ENCODE measurements at regions not wholly inside any gene's neighbourhood (a gene's known extent, or its start where the extent isn't known, plus 50 kb on each side); places are given as distances from the start of the nearest gene placed in this dataset.
A peak's percentile ranks its signal among the peaks of the same experiment; 100 is the strongest.
"Not testable (repeated sequence)": the region's sequence is repeated elsewhere in the genome, so short reads cannot be mapped to it uniquely, and the experiment has no call there.

DNA sequence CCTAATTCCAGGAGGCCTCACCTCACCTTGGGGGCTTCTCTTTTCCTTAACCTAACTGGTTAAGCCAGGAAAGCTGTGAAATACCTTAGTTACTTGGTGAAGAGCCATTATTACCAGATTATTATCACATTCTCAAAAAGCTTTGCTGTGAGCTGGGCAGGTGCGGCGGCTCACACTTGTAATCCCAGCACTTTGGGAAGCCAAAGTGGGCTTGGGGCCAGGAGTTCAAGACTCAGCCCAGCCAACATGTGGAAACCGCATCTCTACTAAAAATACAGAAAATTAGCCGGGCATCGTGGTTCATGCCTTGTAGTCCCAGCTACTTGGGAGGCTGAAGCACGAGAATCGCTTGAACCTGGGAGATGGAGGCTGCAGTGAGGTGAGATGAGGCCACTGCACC, 102.4 kb upstream of the KLF6 start:
- DNase-seq (ENCODE audit: low spot score): peak; percentile 25

DNA sequence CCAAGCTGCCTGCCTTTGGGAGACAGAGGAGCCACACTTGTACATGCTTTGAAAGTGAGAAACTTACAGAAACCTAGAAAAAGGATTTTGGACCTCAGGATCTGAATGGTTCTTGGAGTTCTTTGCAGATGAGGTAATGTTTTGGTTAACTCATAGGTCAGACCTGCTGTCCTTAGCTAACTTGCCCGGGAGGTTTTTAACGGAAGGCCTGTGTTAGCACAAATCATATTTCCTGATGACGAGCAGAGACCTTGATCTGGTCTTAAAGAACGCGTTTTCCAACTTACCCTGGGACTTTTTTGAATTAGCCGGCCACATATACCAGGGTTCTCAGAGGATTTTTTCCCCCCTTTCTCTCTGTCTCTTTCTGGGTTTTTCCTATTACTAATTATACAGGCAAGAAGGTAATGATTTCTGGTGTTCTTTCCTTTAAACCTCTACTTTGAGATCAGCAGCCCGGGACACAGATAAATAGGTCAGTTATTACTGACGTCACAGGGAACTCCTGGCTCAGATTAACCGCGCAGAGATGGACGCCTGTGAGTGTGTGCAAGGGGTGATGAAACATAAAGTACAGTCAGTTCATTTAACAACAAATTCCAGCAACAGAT, 101.7 kb upstream of the KLF6 start:
- DNase-seq (ENCODE audit: low spot score): peak; percentile 87

DNA sequence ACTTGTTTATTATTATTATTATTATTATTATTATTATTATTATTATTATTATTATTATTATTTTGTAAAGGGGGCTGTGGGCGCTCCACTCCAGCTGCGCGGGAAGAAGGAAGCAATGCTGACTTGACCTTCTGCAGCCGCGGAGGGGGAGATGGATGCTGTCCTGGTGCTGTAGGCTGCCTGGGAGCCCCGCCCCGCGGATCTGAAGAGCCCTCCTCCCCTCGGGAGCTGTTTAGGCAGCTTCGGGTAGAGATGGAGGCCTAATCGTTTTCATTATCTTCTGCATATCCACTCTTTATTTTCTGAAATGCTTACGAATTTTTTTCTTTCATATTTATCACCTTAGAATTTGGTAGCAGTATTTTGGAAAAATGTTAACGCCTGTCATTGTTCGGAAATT, 101.2 kb upstream of the KLF6 start:
- DNase-seq (ENCODE audit: low spot score): peak; percentile 67

DNA sequence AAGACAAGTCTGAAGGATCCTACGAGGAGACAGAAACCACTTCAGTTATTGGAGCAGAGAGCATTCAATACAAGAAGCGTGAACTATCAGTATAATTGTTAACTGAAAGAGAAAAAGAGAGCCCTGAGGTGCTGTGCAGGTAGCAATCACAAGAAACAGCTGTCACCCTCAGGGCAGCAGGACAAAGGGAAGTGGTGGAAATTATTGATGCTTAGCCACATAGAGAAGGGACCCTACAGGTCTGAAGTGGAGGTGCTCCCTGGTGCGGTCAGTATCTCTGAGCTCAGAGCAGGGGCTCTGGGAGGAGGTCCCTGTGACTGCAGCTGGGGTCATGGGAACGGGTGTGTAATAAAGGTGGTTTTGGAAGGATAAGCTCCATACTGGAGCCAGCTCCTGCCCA, 97.8 kb upstream of the KLF6 start:
- DNase-seq (ENCODE audit: low spot score): no peak

DNA sequence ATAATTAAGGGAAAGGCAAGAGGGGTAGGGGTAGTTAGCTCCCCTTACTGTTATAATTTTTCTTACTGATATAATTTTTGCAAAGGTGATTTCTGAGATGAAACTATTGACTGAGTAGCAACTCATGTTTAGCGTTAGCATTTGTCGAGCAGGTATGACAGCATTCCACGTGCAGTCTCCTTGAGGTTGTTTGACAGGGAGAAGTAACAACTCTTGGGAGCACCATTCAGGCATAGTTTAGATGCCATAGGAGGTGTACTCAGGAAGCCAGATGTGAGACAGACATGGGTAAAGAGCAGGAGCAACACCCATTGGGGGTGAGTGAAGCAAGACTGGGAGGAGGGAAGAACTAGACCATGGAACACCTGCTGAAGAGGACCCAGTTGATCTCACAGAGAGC, 96.6 kb upstream of the KLF6 start:
- peak; percentile 49 for DNase-seq (ENCODE audit: low spot score)

DNA sequence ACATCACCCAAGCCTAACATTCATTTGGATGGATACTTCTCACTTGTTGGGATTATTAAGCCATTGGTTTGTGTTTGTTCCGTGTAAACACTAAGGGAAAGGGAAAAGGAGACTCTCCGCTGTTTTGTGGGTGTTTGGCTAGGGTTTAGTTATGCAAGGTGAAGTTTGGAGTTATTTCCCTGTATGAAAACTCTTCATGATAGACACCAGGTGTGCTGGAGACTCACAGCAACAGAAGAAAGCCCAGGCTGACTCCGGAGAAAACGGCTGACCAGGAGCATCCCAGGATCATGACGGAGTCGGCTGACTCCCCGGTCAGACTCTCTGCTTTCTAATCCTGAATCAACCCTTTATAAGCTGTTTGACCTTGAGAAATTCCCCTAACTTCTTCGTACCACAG, 94.1 kb upstream of the KLF6 start:
- no peak for DNase-seq (ENCODE audit: low spot score)

DNA sequence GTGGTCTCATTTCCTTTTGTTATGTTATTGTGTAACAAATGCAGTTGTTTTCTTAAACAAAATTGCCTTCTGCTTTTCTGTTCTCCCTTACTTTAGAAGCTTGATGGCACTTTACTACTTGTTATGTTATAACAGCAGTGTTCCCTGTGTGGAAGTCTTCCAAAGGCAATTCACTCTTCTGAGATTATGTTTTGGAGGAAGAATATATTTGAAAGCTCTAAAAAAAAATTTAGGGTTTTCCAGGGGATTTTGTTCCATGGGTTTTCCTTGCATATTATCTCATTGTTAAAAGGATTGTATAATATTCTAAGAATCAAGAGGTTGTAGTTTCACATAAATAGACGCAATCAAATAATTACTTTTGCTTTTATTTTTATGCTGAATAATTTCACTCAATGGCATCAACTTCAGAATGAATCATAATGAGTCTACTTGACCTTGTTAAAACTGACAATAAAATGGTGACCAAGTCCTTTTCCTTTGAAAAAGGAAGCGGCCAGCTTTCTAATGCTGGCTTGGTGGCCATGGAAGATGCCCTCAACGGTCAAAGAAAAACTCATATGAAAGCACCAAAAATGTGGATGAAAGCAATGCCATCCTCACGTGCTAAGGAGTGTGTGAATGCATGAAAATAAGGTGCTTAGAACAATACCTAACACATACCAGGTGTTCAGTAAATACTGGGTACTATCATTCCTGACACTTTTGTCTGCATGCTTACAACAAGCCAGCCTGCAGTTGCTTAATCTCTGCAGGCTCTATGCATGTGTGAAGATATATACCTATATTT, 92.4 kb upstream of the KLF6 start:
- DNase-seq (ENCODE audit: low spot score): no peak

DNA sequence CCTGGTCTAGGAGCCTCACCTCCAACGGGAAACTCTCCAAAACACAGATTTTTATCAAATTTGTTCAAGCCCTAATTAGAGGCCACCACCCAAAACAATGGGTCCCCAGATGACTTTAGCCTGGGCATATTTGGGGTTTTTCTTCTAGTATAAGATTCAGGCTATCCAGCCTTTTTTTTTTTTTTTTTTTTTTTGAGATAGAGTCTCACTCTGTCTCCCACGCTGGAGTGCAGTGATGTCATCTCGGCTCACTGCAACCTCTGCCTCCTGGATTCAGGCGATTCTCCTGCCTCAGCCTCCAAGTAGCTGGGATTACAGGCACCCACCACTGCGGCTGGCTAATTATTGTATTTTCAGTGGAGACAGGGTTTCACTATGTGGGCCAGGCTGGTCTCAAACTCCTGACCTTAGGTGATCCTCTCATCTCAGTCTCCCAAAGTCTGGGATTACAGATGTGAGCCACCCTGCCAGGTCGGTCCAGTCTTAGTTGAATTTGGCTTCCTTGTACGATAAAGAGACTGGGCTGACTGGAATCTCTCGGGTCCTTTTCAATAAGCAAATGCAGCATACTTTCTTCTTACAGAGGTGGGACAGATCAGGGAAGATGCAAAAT, 91.4 kb upstream of the KLF6 start:
- no peak for DNase-seq (ENCODE audit: low spot score)

DNA sequence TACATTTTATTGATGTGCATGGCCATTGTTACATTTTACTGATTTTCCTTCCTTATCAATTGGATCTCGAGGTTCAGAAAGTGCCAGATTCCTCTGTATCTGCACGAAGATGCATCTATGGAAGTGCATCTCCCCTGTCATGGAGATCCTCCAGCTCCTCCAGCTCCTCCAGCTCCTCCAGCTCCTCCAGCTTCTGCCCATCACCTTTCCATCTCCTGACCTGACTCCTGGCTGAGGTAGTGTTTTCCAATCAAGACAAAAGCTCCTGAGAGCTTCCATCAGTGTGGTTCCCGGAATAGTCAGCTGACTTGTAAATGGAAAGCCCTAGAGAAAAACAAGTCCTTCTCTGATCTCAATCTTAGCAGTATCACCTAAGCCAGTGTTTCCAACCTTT, 90.8 kb upstream of the KLF6 start:
- DNase-seq (ENCODE audit: low spot score): no peak

DNA sequence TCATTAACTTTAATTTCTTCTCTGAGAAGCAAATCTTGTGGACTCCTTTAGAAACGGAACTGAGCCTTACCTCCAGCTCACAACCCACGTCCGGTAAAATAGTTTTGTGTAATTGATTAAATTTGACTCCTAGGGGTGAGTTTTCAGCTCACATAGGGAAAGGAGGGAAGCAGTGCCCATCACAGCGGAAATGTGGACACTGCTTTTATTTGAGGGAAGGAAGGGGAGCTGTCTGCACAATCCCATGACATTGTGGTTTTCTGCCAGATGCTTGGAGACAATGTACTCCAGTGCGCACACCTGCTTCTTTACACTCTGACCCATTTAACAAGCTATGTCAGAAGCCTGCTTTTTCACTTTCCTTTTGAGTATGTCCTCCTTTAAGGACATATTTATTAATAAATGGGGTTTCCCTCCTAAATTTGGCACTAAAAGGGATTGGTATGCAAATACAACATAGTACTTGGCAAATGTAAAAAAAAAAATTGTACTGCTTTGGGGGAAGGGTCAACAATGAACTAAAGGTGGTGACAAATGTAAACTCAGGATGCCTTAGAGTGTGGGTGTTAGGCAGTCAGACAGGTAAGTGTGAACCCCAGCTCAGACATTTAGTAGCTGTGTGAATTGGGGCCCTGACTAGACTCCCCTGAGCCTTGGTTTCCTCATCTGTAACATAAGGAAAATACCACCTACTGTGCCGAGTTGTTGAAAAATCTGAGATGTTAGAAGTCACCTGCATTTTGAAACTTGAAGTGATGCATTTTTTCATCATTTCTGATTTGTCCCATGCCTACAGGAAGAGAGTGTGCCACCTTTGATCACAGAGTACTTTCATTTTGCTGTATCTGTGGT, 90.2 kb upstream of the KLF6 start:
- DNase-seq (ENCODE audit: low spot score): no peak

DNA sequence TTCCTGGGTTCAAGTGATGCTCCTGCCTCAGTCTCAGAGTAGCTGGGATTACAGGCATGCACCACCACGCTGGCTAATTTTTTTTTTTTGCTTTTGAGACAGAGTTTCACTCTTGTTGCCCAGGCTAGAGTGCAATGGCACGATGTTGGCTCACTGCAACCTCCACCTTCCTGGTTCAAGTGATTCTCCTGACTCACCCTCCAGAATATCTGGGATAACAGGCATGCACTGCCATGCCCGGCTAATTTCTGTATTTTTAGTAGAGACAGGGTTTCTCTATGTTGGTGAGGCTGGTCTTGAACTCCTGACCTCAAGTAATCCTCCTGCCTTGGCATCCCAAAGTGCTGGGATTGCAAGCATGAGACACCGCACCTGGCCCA, 89.6 kb upstream of the KLF6 start:
- DNase-seq (ENCODE audit: low spot score): not testable (repeated sequence)

DNA sequence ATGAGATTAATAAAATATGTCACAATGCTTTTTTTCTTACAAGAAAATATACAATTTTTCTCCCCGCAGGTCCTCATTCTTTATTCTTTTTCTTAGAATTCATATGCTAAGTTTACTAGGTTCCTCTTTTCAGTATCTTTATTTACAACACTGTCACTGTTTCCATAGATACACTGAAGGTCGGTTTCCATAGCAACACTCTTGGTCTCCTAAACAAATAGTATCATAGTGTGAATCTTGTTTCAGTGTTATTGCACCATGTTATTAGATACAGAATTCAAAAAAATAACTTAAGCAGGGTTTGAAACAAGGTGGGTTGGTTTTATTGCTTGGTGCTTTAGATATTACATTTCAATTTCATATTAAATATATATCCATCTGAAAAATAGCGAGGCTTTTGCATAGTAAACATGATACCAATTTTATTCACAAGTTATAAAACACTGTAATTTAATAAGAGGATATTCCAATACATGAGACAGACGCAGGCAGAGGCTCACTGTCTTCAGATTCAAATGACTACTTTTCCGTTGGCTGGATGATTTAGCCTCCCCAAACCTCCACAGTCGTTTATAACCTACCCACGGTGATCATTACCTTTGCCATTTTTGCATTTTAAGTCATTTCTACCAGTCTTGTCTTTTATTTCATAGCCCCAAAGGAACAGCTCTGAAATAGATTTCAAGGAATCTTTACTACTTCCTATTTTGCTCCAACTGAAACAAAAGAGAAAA, 88.9 kb upstream of the KLF6 start:
- peak; percentile 75 for DNase-seq (ENCODE audit: low spot score)

DNA sequence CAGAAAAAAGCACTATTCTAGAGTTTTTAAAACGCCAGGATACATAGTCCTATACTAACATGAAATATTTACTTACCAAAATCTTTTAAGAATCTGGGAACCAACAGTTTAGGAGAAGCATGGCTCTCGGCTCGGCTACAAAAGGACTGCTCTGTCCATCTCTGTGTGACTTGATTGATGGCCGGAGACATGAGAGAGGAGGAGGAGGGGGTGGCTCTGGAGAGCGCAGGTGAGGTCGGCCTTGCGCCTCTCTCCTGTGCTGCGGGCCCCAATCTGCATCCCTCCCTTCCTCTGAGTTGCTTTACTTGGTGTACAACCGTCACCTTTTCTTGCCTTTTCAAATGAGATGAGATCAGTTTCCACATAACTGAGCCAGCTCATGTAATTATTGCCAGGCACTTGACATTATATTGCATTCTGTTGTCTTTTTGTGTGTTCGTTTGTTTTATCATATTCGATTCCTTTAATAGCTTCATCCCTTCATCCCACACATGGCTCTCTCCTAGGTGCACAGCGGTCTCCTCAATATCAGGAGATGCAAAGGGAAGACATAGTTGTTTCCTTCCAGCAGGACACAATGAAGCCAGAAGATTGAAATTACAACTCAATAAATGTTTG, 87.8 kb upstream of the KLF6 start:
- no peak for DNase-seq (ENCODE audit: low spot score)

DNA sequence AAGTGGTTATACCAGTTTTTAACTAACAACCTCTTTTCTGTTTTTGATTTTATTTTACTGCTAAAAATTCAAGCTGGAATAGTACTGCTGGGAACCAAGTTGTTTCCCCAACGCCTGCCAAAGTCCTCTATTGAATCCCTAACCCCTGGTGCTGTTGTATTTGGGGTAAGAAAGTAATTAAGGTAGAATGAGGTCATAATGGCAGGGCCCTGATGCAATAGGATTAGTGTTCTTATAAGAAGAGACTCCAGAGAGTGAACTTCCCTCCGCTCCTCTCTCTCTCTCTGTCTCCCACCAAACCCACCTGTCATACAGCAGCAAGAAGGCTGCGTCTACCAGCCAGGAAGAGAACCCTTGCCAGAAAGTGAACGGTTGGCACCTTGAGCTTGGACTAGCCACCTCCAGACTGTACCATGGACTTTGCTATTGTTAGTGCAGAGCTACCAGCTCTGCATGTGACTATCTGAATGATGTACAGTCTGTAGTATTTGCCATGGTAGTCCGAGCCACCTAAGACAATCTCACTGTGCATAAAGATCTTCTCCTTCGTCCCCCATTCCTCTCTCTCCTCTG, 86.5 kb upstream of the KLF6 start:
- DNase-seq (ENCODE audit: low spot score): no peak

DNA sequence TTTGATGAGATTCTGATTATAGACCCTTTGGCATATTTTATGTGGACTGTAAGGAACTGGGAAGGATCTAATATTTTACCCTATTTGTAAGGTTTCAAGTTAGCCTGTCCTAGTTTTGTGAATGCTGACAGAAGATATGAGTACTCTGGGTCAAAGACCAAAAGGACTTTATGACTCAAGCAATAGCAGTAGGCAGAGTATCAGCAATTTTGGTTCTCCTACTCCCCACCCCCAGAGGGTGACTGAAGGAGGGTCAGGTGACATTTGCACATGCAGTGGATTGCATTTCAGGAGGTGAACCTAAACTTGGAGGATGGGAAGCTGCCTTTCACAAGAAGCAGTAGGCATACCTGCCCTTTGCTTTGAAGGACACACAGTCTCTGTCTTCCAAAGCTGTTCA, 84.0 kb upstream of the KLF6 start:
- no peak for DNase-seq (ENCODE audit: low spot score)

DNA sequence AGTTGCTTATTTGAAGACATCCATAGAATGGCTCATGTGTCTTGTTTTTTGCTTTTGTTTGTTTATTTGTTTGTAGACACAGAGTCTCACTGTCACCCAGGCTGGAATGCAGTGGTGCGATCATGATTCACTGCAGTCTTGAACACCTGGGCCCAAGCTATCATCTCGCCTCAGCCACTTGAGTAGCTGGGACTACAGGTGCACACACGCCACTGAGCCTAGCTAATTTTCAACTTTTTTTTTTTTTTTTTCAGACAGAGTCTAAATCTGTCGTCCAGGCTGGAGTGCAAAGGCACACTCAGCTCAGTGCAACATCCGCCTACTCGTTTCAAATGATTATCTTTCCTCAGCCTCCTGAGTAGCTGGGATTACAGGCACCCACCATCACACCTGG, 83.3 kb upstream of the KLF6 start:
- no peak for DNase-seq (ENCODE audit: low spot score)

DNA sequence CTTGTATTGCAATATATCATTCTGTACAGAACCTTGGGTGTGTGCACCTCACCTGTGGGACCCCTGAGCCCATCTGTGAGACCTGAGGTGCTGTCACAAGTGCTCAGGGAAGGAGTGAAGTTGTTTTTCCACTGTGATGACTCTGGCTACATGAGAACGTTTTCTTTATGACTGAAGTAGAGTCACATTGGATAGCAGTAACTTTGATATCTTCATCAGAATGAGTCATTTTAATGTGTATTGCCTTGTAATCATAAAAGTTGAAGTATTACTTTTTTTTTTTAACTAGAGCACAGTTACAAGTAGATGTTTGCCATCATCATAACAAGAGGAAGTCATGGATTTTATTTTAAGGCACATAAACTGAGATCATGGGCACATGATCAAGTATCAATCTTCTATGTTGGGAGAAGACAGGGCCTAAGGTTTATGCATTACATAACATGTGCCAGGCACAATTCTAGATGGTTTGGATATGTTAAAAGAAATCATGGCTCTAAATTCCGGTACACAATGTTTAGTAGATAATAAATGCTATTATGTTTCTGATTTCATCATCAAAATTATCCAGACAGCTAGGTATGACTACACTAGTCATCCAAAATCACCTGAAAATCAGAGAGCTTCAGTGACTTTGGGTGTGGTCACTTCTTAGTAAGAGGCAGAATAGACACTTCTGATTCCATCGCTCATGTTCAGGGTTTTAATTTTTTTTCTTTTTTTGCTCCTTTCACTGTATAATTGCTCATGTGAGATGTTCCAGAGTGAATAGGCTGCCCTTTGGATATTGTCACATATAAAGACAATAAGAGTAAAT, 82.7 kb upstream of the KLF6 start:
- no peak for DNase-seq (ENCODE audit: low spot score)

DNA sequence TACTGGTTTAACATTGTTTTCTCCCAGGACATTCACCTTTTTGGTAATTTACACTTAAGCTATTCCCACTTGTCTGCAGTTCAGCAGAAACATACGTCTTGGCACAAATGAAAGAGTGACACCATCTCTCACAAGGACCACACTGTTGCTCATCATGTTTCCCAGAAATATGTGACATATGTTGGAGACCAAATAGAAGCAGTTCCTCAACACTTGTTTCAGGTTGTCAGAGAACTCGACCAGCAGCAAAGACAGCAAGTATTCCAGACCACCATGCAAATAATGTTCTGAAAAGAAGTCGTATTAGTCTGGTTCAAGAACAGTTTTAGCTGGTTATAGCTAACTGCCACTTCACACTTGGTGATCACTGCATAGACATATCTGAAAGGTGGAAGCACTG, 81.3 kb upstream of the KLF6 start:
- DNase-seq (ENCODE audit: low spot score): no peak

DNA sequence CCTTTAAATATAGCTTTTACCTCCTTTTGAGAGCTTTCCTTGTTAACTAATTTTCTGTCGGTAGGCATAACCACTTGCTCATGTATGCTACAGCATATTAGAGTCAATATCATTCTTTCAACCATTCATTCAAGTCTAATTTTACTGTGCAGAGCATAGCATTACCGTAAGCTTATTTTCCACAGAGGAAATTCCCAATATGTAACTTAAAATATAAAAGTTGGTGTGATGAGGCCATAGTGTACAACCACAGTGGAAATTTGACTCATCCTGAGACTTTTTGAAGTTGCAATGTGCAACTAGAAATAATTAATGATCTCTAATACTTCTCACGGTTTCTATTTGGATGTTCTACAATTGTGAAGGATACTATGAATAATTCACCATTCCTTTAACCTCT, 80.6 kb upstream of the KLF6 start:
- DNase-seq (ENCODE audit: low spot score): no peak

DNA sequence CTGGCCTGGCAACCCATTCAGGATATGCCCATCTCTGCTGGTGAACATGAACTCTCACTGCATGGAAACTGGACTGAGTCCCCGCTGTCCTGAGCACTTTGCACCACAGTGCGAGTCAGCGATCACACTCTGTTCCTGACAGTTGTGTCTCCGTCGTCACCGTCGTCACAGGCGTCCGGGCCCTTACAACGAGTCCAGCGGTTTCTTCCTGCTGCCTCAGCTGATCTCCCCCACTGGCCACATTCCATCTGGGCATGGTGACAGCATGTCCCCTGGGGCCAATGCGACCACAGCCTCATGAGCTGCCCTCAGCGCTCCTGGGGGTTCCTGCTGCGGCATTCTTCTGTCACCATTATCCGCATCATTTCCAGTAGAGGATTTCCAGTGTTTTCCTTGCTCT, 76.8 kb upstream of the KLF6 start:
- no peak for DNase-seq (ENCODE audit: low spot score)

Data from umbilical cord (tissue), 1 donor.